CD4-positive, alpha-beta T cell (primary cell): ENCODE measurements at regions not wholly inside any gene's neighbourhood (a gene's known extent, or its start where the extent isn't known, plus 50 kb on each side); places are given as distances from the start of the nearest gene placed in this dataset.

Source experiments
- ATAC-seq: fragments of 200-7000 bp; cut with Tn5 transposase; one replicate; pipeline ENCODE4 v1.10.0; 2022; ENCODE audit warnings: mild to moderate bottlenecking; ENCODE audit not compliant: poor library complexity
- CTCF ChIA-PET: fragments of 350-600 bp; sonication (Branson Sonifier 250); formaldehyde crosslinking; loops from one replicate; lab custom pipeline; 2021; ENCODE audit warnings: antibody characterized with exemption, inconsistent platforms; lab: Charles Lee
- POLR2A ChIA-PET: fragments of 350-600 bp; sonication (Branson Sonifier 250); formaldehyde crosslinking; loops from one replicate; lab custom pipeline; 2021; ENCODE audit warnings: antibody characterized with exemption, inconsistent platforms; lab: Charles Lee
- DNase-seq, 14 experiments: peaks; one replicate each; pipeline ENCODE4 v3.0.0-alpha.2; 2013 to 2020; ENCODE audit warnings: mixed read lengths in 2 of 14
- H3K27ac ChIP-seq, 2 donors: one replicate each; pipeline versions ENCODE4 v1.5.1 to v1.7.0; 2013; ENCODE audit warnings: low read length in 2 of 2, low read depth in 1 of 2, mild to moderate bottlenecking in 1 of 2
- H3K27me3 ChIP-seq, 2 experiments: 1 replicate in 1 of 2; 2 replicates in 1 of 2; pipeline versions ENCODE4 v1.6.1 to v1.7.0; 2013; ENCODE audit warnings: low read length in 2 of 2, control low read depth in 1 of 2, mild to moderate bottlenecking in 1 of 2, moderate library complexity in 1 of 2; ENCODE audit not compliant: insufficient read depth in 2 of 2, control insufficient read depth in 1 of 2
- H3K36me3 ChIP-seq: one replicate; pipeline ENCODE4 v1.6.1; 2013; ENCODE audit warnings: low read length, control low read depth; ENCODE audit not compliant: insufficient read depth
- H3K4me1 ChIP-seq: one replicate; pipeline ENCODE4 v1.6.1; 2013; ENCODE audit warnings: low read length, control low read depth; ENCODE audit not compliant: insufficient read depth
- H3K4me3 ChIP-seq: one replicate; pipeline ENCODE4 v1.5.1; 2013; ENCODE audit warnings: mild to moderate bottlenecking, low read length, moderate library complexity
- H3K9me3 ChIP-seq, 2 experiments: 1 replicate in 1 of 2; 2 replicates in 1 of 2; pipeline versions ENCODE4 v1.6.1 to v1.7.0; 2013; ENCODE audit warnings: low read length in 2 of 2, mild to moderate bottlenecking in 2 of 2, control low read depth in 1 of 2, moderate library complexity in 1 of 2; ENCODE audit not compliant: control insufficient read depth in 1 of 2, insufficient read depth in 1 of 2
- H3K27ac Mint-ChIP-seq: one replicate; pipeline ENCODE4 v1.8.0; 2020; ENCODE audit warnings: mixed read lengths
- H3K27me3 Mint-ChIP-seq: one replicate; pipeline ENCODE4 v1.8.0; 2021; ENCODE audit warnings: mixed read lengths
- H3K36me3 Mint-ChIP-seq: one replicate; pipeline ENCODE4 v1.8.0; 2021; ENCODE audit warnings: low read depth, mixed read lengths
- H3K4me1 Mint-ChIP-seq: one replicate; pipeline ENCODE4 v1.8.0; 2021; ENCODE audit warnings: low read depth, mixed read lengths
- H3K4me3 Mint-ChIP-seq: one replicate; pipeline ENCODE4 v1.8.0; 2020; ENCODE audit warnings: mild to moderate bottlenecking, mixed read lengths
- H3K9me3 Mint-ChIP-seq: one replicate; pipeline ENCODE4 v1.8.0; 2020; ENCODE audit warnings: mixed read lengths
- CTCF ChIP-seq: fragments of 200-600 bp; IDR thresholded peaks from one replicate; pipeline ENCODE4 v1.8.0; 2022; ENCODE audit warnings: antibody characterized with exemption, mild to moderate bottlenecking
- intact Hi-C, 2 experiments: fragments of 100-400 bp; cut with DNase I in 1 of 2; cut with micrococcal nuclease in 1 of 2; formaldehyde crosslinking; loops; one replicate each; pipeline versions ENCODE4 v1.15.1 to v1.9.0; 2023 to 2025; cut with DNase I, micrococcal nuclease

GRCh38 chr1:30631700-30632099 lies 91.7 kb downstream of the MATN1 start:
- ATAC-seq: no peak
- H3K9me3 Mint-ChIP-seq: peaks cover 6% of the 10 kb centered on the region

GRCh38 chr1:30629501-30629900 lies 93.9 kb downstream of the MATN1 start:
- peaks cover 0 to 16% of the 10 kb centered on the region in 2 experiments for H3K27me3 ChIP-seq

More at GRCh38 chr1:30631700-30632099, 91.7 kb downstream of the MATN1 start:
- Histone ChIP-seq H3K9me3 (peaks cover 6% of the 10 kb centered on the region in 2 experiments), H3K36me3 (no peaks in the 10 kb centered on the region), H3K27ac (no peak overlapping the region), H3K4me1 (no peaks in the 10 kb centered on the region), H3K4me3 (no peak overlapping the region), H3K27me3 (peaks cover 0 to 12% of the 10 kb centered on the region in 2 experiments)
- DNase-seq: no peak
- H3K36me3 Mint-ChIP-seq: no peaks in the 10 kb centered on the region
- peaks cover 35% of the 10 kb centered on the region for H3K27me3 Mint-ChIP-seq
- ChIA-PET CTCF (no interaction called here), POLR2A (no interaction called here)
- intact Hi-C loops: no loop called here
- no peak for TF ChIP-seq CTCF
- no peak overlapping the region for H3K27ac Mint-ChIP-seq
- H3K4me1 Mint-ChIP-seq: no peaks in the 10 kb centered on the region
- H3K4me3 Mint-ChIP-seq: no peak overlapping the region

GRCh38 chr1:30627994-30628393 lies 95.4 kb downstream of the MATN1 start:
- H3K4me3 ChIP-seq: no peak overlapping the region
- H3K36me3 Mint-ChIP-seq: no peaks in the 10 kb centered on the region
- no peak for ATAC-seq
- intact Hi-C loops: no loop called here
- ChIA-PET CTCF (no interaction called here), POLR2A (no interaction called here)
- H3K27ac ChIP-seq: no peak overlapping the region
- peaks cover 13% of the 10 kb centered on the region for H3K9me3 Mint-ChIP-seq
- no peak overlapping the region for H3K27ac Mint-ChIP-seq
- no peaks in the 10 kb centered on the region for H3K4me1 ChIP-seq
- peaks cover 8 to 20% of the 10 kb centered on the region in 2 experiments for H3K9me3 ChIP-seq
- H3K27me3 Mint-ChIP-seq: peaks cover 35% of the 10 kb centered on the region
- no peak for DNase-seq
- no peaks in the 10 kb centered on the region for H3K4me1 Mint-ChIP-seq
- no peak for TF ChIP-seq CTCF
- H3K27me3 ChIP-seq: peaks cover 0 to 16% of the 10 kb centered on the region in 2 experiments
- no peak overlapping the region for H3K4me3 Mint-ChIP-seq
- H3K36me3 ChIP-seq: no peaks in the 10 kb centered on the region

More at GRCh38 chr1:30629501-30629900, 93.9 kb downstream of the MATN1 start:
- no peak for TF ChIP-seq CTCF
- H3K4me3 Mint-ChIP-seq: no peak overlapping the region
- peaks cover 6% of the 10 kb centered on the region for H3K9me3 Mint-ChIP-seq
- intact Hi-C loops: no loop called here
- ATAC-seq (no peak), DNase-seq (no peak)
- H3K4me1 Mint-ChIP-seq: no peaks in the 10 kb centered on the region
- H3K4me1 ChIP-seq: no peaks in the 10 kb centered on the region
- H3K36me3 Mint-ChIP-seq: no peaks in the 10 kb centered on the region
- no peak overlapping the region for H3K27ac Mint-ChIP-seq
- ChIA-PET POLR2A (no interaction called here), CTCF (no interaction called here)
- peaks cover 6 to 8% of the 10 kb centered on the region in 2 experiments for H3K9me3 ChIP-seq
- H3K4me3 ChIP-seq: no peak overlapping the region
- H3K27ac ChIP-seq: no peak overlapping the region
- peaks cover 35% of the 10 kb centered on the region for H3K27me3 Mint-ChIP-seq
- no peaks in the 10 kb centered on the region for H3K36me3 ChIP-seq
